Ureter (tissue), 1 donor: ENCODE measurements at regions not wholly inside any gene's neighbourhood (a gene's known extent, or its start where the extent isn't known, plus 50 kb on each side); places are given as distances from the start of the nearest gene placed in this dataset.

Experiments
- DNase-seq: peaks from one replicate; pipeline ENCODE4 v3.0.0-alpha.2; 2020; ENCODE audit warnings: low spot score
- donor health status: DM: yes; HTN: yes; CAD: no.

GRCh38 chr4:175871774-175872405 is 59.8 kb upstream of the GPM6A start:
- no peak for DNase-seq

GRCh38 chr4:175873707-175874106 is 61.6 kb upstream of the GPM6A start:
- DNase-seq: no peak

GRCh38 chr4:175874306-175874705 is 62.2 kb upstream of the GPM6A start:
- no peak for DNase-seq

- DNase-seq: no peak
Observed at GRCh38 chr4:175875993-175876771, 64.1 kb upstream of the GPM6A start.

- no peak for DNase-seq
Observed at GRCh38 chr4:175882891-175883290, 70.8 kb upstream of the GPM6A start.

GRCh38 chr4:175884048-175884447 is 72.0 kb upstream of the GPM6A start:
- no peak for DNase-seq

GRCh38 chr4:175891231-175891630 is 79.2 kb upstream of the GPM6A start:
- DNase-seq: no peak

GRCh38 chr4:175891851-175892250 is 79.8 kb upstream of the GPM6A start:
- no peak for DNase-seq

- no peak for DNase-seq
Observed at GRCh38 chr4:175905925-175906324, 93.9 kb upstream of the GPM6A start.

- DNase-seq: no peak
Observed at GRCh38 chr4:175906384-175906783, 94.3 kb upstream of the GPM6A start.

- DNase-seq: no peak
Observed at GRCh38 chr4:175910700-175911099, 98.6 kb upstream of the GPM6A start.

GRCh38 chr4:175916626-175917351 is 104.7 kb upstream of the GPM6A start:
- DNase-seq: no peak

- DNase-seq: no peak
Observed at GRCh38 chr4:175927121-175927520, 115.1 kb upstream of the GPM6A start.

- DNase-seq: no peak
Observed at GRCh38 chr4:175929441-175929840, 117.4 kb upstream of the GPM6A start.

- no peak for DNase-seq
Observed at GRCh38 chr4:175929932-175930331, 117.9 kb upstream of the GPM6A start.

- DNase-seq: no peak
Observed at GRCh38 chr4:175930471-175930870, 118.4 kb upstream of the GPM6A start.

GRCh38 chr4:175932116-175932515 is 120.1 kb upstream of the GPM6A start:
- DNase-seq: no peak

GRCh38 chr4:175934506-175934905 is 122.4 kb upstream of the GPM6A start:
- DNase-seq: no peak

GRCh38 chr4:175935016-175935661 is 123.1 kb upstream of the GPM6A start:
- no peak for DNase-seq

- DNase-seq: no peak
Observed at GRCh38 chr4:175944126-175944910, 121.3 kb upstream of the WDR17 start.

GRCh38 chr4:175946472-175947116 is 119.0 kb upstream of the WDR17 start:
- no peak for DNase-seq
